ENCODE measurements at regions not wholly inside any gene's neighbourhood (a gene's known extent, or its start where the extent isn't known, plus 50 kb on each side); places are given as distances from the start of the nearest gene placed in this dataset.
"Not testable (repeated sequence)": the region's sequence is repeated elsewhere in the genome, so short reads cannot be mapped to it uniquely, and the experiment has no call there.

DNA sequence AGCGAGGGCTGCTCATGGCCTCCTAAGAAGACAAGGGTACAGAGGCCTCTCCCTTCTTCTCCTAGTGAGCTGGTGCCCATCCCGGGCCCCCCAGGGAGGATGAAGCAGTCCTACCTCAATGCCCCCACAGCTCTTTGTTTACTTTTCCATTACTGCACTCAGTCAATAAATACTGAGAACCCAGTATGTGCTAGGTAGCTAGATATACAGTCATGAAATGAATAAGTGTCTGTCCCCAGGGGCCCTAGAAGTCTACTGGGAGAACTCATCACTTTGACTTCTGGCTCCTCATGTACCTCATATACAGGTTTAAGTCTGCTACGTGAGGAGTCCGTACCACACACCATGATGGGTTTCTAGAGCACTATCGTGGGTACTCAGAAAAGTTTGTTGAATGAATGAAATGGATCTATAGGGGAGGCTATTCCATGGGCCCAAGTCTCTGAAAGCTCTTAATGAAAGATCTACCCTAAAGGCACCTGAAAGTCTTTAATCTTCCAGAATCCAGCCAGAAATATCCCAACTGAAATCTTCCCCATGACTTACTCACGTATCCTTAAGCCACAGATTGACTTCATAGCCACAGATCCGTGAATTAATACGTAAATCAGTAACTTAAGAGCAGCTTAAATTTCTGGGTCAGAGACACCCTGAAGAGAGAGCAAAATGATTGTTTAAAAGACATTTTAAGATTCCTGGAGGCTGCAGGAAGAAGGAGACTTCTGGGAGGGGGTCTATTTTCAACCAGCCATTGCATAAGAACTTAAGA, 51.6 kb upstream of the POMP start:
- DNase-seq (ENCODE audit: low spot score), result no peak

DNA sequence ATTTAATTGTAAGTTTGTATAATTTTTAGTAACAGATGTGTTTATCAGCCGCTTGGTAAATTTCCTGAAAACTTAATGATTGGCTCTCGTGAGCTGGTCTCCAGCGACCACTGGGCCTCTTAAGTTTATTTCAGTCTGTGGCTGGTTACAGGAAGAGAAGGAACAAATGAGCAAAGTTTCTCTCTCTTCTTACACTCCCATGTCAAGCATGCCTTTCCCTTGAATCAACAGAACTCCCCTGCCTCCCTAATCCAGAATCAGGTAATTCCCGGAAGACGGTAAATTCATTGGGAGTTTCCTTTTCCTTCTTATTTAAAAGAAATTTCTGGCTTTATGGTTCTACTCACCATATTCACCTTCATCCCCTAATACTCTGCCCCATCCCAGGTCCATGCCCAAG, 52.5 kb upstream of the POMP start:
- DNase-seq (ENCODE audit: low spot score), result no peak

GRCh38 chr13:28605147-28605546, 53.8 kb upstream of the POMP start:
- not testable (repeated sequence) for DNase-seq (ENCODE audit: low spot score)

- no peak for DNase-seq (ENCODE audit: low spot score)
These were observed 55.8 kb upstream of the POMP start for GRCh38 chr13:28603043-28603664.

- no peak for DNase-seq (ENCODE audit: low spot score)
These were observed 56.4 kb upstream of the POMP start for GRCh38 chr13:28602580-28602979.

GRCh38 chr13:28601581-28601980, 57.3 kb upstream of the POMP start:
- no peak for DNase-seq (ENCODE audit: low spot score)

GRCh38 chr13:28597641-28598040, 61.3 kb upstream of the POMP start:
- DNase-seq (ENCODE audit: low spot score), result no peak

DNA sequence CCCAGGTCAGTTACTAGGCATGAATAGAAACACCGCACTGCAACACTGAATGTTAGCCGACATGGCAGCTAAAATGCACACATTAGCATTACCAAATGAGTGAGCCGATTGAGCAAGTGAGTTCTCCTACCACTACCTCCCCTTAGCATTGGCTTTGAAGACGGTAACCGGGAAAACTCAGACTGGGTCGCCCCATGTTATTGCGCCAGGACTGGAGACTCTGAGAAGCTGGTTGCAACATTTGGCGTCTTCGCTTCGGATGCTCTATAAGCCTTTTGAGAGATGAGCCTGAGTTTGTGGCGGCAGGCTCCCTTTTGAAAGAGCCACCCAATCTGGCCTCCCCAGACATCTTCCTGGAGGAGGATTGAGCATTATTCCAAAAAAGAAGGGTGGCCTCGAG, 68.5 kb upstream of the POMP start:
- no peak for DNase-seq (ENCODE audit: low spot score)

DNA sequence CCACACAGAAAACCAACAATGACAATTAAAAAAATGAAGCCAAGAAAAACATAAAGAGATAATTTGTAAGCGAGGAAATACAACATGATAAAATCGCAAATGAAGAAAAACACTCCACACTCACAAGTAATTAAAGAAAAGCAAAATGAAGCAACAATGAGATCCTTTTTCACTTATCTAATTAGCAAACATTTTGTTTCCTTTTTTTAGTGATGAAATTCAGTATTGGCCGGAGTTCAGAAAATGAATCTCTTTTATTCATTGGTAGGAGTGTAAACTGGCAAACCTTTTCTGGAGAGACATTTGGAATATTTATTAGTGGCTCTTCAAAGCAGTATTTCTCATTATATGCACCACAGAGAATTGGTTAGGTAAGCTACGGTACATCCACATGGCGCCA, 70.6 kb upstream of the POMP start:
- DNase-seq (ENCODE audit: low spot score), result no peak

DNA sequence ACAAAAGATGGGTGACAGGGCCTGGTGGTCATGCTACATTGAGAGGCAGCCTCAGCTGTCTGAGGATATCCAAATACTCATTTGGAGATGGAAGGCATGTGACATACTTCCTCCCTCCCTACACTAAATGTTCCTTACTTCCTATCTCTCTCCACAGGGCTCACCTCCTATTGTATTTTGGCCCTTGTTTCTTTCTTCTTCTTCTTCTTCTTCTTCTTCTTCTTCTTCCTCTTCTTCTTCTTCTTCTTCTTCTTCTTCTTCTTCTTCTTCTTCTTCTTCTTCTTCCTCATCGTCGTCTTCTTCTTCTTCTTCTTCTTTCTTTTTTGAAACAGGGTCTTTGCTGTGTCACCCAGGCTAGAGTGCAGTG, 71.8 kb upstream of the POMP start:
- DNase-seq (ENCODE audit: low spot score), result no peak

DNA sequence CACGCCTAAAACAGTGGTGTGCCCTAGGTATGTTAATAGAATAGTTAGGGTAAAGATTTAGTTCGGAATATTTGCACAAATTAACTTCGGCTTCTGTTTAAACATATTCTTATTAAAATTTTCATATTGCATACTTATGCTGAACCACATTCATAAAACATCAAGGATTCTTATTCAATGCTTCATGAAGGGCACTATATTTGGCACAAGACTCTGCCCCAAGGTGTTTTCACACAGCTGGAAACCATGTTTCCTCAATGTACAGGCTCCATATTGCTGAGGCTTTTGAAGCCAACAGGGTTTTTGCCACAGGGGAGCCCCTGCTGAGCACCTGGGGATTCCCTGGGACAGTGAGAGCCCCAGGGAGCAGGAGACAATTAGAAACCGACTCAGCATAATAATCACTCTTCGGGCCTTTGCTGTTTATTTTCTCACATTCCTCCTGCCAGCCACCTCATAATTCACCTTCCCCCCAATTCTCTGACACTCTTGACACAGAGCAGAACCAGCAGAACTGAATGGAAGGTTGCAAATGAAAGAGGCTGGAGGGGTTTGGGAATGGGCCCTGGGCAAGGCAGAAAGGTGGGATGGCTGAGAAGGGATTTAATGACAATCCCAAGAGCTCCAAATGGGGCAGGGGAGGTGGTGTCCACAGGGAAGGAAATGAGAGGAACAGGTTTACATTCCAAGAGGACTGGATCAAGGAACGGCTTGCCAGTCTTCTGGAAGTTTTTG, 72.3 kb upstream of the POMP start:
- DNase-seq (ENCODE audit: low spot score), result no peak

DNA sequence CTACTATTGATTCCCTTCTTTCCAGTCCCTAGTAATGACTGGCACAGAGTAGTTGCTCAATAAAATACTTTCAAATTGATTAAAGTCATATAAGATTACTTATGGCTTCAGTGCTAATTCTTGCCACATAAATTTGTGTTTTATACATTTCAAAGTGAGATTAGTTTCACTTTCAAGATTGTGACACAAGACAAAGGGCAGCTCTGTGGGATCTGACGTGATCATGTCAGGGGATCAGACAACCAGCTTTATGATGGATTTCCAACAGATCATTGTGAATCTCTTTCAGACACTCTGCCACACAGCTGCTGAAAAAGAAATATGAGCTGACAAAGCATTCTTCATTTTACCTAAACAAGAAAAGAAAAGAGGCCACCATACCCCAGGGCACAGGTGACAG, 73.4 kb upstream of the POMP start:
- no peak for DNase-seq (ENCODE audit: low spot score)

DNA sequence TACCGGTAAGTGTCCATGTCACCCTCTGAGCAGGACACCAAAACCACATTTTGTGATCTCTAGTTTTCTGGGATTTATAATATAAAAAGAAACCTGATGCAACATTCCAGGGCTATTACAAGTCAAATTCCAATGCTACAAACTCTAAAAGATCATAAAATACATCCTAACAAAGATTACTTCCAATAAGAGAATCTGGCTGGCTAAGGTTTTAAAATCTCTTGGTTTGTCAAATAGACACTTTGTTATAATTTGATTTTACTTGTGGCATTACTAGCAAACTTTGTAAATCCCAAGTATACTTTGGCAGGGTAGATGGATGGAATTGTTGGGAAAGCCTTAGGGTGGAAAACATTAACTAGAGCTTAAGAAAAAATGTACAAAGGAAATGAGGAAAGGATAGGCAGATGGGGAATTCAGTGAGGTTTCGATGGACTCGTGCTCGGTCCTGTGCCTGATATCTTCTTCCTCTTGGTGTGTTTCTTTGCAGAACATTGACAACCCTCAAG, 74.0 kb upstream of the POMP start:
- DNase-seq (ENCODE audit: low spot score), result no peak

- DNase-seq (ENCODE audit: low spot score), result no peak
These were observed 75.3 kb upstream of the POMP start for GRCh38 chr13:28583651-28584091.

DNA sequence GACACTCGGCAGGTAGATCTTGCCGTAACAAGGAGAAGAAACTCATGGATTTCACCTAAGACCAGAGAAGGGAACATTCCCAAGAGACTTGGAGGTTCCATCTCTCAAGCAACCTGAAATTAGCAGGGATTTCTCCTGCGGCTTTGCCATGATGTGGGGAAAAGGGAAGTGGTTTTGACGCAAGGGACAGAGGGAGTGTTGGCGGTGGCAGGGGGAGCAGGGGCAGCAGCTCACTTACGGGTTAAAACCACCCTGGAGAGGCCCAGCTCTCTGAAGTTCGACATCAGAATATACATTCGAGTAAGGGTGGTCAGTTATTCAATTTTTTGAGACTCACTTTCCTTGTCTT, 76.1 kb upstream of the POMP start:
- DNase-seq (ENCODE audit: low spot score), result no peak

- DNase-seq (ENCODE audit: low spot score), result no peak
These were observed 76.6 kb upstream of the POMP start for GRCh38 chr13:28582225-28582891.

GRCh38 chr13:28581451-28581850, 77.5 kb upstream of the POMP start:
- DNase-seq (ENCODE audit: low spot score), result no peak

GRCh38 chr13:28579736-28580135, 79.2 kb upstream of the POMP start:
- no peak for DNase-seq (ENCODE audit: low spot score)

DNA sequence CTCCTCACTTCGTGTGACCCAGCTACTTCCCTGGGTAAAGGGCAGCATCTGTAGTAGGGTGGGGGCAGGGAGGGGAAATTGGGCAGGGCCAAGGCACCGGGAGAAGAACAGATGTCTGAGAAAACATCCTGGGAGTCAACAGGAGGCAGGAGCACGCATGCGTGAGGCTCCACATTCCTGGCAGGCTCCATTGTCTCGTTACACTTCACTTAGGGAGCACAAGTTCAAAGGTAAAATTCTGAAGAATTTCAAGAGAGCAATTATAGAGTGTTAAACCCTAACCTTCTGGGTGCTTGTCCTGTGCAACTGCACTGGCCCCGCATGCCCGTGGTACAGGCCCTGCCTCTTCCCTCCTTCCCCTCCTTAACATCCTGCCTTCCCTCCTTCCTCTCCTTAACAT, 79.6 kb upstream of the POMP start:
- no peak for DNase-seq (ENCODE audit: low spot score)

- no peak for DNase-seq (ENCODE audit: low spot score)
These were observed 81.1 kb upstream of the FLT1 start for GRCh38 chr13:28576067-28576466.

DNA sequence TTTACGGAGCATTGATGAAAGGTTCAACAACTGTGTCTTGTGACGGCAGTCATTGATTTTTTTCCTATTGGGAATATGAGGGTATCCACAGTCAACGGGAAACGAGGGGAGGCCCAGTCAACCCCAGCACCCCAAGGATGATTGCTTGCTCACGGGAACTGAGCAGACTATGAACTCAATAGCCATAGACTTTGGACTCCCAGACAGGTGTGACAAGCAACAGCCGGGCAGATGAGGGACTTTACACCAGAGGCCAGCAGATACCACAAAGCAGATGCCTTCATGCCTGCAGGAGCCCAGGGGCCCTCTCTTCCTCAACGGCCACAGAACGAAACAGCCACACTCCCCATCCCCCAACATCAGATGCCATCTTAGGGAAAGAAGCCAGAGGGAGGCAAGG, 80.3 kb upstream of the FLT1 start:
- no peak for DNase-seq (ENCODE audit: low spot score)

DNA sequence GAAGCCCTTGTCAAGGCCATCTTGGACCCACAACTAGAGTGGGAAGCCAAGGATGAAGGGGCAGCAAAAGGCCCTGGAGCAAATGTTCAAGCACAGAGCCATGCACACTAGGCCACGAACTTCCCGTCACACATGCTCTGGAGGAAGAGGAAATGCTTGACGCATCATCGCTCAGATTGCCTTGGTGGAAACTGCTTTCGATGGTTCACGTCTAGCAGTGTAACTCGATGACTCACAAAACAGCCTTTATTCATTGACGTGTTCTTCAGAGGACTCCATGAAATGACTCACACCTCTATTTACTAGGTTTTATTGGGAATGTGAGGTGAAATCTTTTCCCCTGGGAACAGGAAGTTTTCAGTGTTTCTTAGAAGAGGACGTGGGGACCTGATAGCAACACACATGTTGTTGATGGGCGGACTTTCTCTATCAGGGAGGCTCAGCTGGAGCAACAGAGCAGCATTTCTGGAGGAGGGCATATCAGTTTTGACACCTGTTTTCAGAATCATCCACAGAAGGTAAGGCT, 79.8 kb upstream of the FLT1 start:
- no peak for DNase-seq (ENCODE audit: low spot score)
